B cell (primary cell): ENCODE measurements at regions not wholly inside any gene's neighbourhood (a gene's known extent, or its start where the extent isn't known, plus 50 kb on each side); places are given as distances from the start of the nearest gene placed in this dataset.

Experiments used
- ATAC-seq: fragments of 200-7000 bp; cut with Tn5 transposase; one replicate; pipeline ENCODE4 v1.10.0; 2021; ENCODE audit warnings: low read depth, mild to moderate bottlenecking, moderate number of reproducible peaks, moderate library complexity
- CTCF ChIA-PET: fragments of 350-600 bp; sonication (Branson Sonifier 250); formaldehyde crosslinking; loops from one replicate; lab custom pipeline; 2021; ENCODE audit warnings: antibody characterized with exemption, inconsistent platforms; lab: Charles Lee
- POLR2A ChIA-PET: fragments of 350-600 bp; sonication (Branson Sonifier 250); formaldehyde crosslinking; loops from one replicate; lab custom pipeline; 2021; ENCODE audit warnings: antibody characterized with exemption; lab: Charles Lee
- DNase-seq: peaks from one replicate; pipeline ENCODE4 v3.0.0; 2013
- H2AFZ ChIP-seq: 2 replicates; pipeline ENCODE4 v1.6.1; 2012; ENCODE audit warnings: mild to moderate bottlenecking, low read depth, low read length; ENCODE audit not compliant: insufficient read depth, poor library complexity, severe bottlenecking
- H3K27ac ChIP-seq, 2 donors: 1 replicate in 1 of 2; 2 replicates in 1 of 2; pipeline ENCODE4 v1.5.1; 2012 to 2013; ENCODE audit warnings: low read length in 2 of 2, mild to moderate bottlenecking in 2 of 2, moderate library complexity in 1 of 2
- H3K27me3 ChIP-seq, 4 experiments: fragments of 200-600 bp in 1 of 4; sonication (generic) in 1 of 4; replicated peaks in 1 of 4; 1 replicate in 2 of 4; 2 replicates in 2 of 4; pipeline versions ENCODE4 v1.6.1 to v1.7.0; 2013 to 2016; ENCODE audit warnings: low read length in 3 of 4, mild to moderate bottlenecking in 2 of 4, mixed read lengths in 1 of 4, moderate library complexity in 1 of 4; ENCODE audit not compliant: insufficient read depth in 4 of 4, control insufficient read depth in 3 of 4; ENCODE audit errors: control extremely low read depth in 1 of 4
- H3K36me3 ChIP-seq, 2 experiments: replicated peaks in 1 of 2; 1 replicate in 1 of 2; 2 replicates in 1 of 2; pipeline versions ENCODE4 v1.6.1 to v1.7.1; 2013; ENCODE audit warnings: low read length in 1 of 2; ENCODE audit not compliant: insufficient read depth in 2 of 2, control insufficient read depth in 1 of 2; ENCODE audit errors: control extremely low read depth in 1 of 2, extremely low read depth in 1 of 2
- H3K4me1 ChIP-seq, 2 donors: fragments of 200-600 bp in 1 of 2; sonication (generic) in 1 of 2; 1 replicate in 1 of 2; 2 replicates in 1 of 2; pipeline versions ENCODE4 v1.5.1 to v1.6.1; 2013 to 2017; ENCODE audit warnings: low read length in 2 of 2; ENCODE audit not compliant: control insufficient read depth in 2 of 2, insufficient read depth in 2 of 2
- H3K4me2 ChIP-seq: replicated peaks from 2 replicates; pipeline ENCODE3; 2012; ENCODE audit warnings: mild to moderate bottlenecking, low read depth, low read length; ENCODE audit not compliant: poor library complexity, severe bottlenecking
- H3K4me3 ChIP-seq, 5 experiments: fragments of 200-600 bp in 1 of 5; sonication (generic) in 1 of 5; 1 replicate in 3 of 5; 2 replicates in 2 of 5; pipeline versions ENCODE4 v1.5.1 to v1.7.0; 2011 to 2016; ENCODE audit warnings: low read length in 4 of 5, mild to moderate bottlenecking in 4 of 5, low read depth in 2 of 5, control low read depth in 1 of 5, moderate library complexity in 1 of 5; ENCODE audit not compliant: insufficient read depth in 1 of 5; ENCODE audit errors: control extremely low read depth in 1 of 5, extremely low read depth in 1 of 5
- H3K79me2 ChIP-seq: fragments of 200-600 bp; sonication (generic); one replicate; pipeline ENCODE4 v1.6.0; 2016; ENCODE audit warnings: low read length; ENCODE audit not compliant: control insufficient read depth, insufficient read depth
- H3K9ac ChIP-seq: fragments of 200-600 bp; sonication (generic); 2 replicates; pipeline ENCODE4 v1.6.1; 2017; ENCODE audit warnings: mild to moderate bottlenecking, low read length, moderate library complexity
- H3K9me3 ChIP-seq, 3 donors: one replicate each; pipeline versions ENCODE4 v1.6.1 to v1.7.1; 2013; ENCODE audit warnings: low read length in 2 of 3; ENCODE audit not compliant: control insufficient read depth in 2 of 3, insufficient read depth in 1 of 3; ENCODE audit errors: control extremely low read depth in 1 of 3
- H4K20me1 ChIP-seq: 2 replicates; pipeline ENCODE4 v1.6.0; 2012; ENCODE audit warnings: mild to moderate bottlenecking, low read length; ENCODE audit not compliant: insufficient read depth, control insufficient read depth, poor library complexity, severe bottlenecking
- H3K27ac Mint-ChIP-seq: one replicate; pipeline ENCODE4 v1.8.0; 2021; ENCODE audit warnings: mixed read lengths
- H3K27me3 Mint-ChIP-seq: one replicate; pipeline ENCODE4 v1.8.0; 2021; ENCODE audit warnings: mixed read lengths
- H3K4me1 Mint-ChIP-seq: one replicate; pipeline ENCODE4 v1.8.0; 2021; ENCODE audit warnings: mixed read lengths
- H3K4me3 Mint-ChIP-seq: one replicate; pipeline ENCODE4 v1.8.0; 2021; ENCODE audit warnings: mixed read lengths
- H3K9me3 Mint-ChIP-seq: one replicate; pipeline ENCODE4 v1.8.0; 2022; ENCODE audit warnings: mixed read lengths; ENCODE audit not compliant: insufficient read depth
- CTCF ChIP-seq: fragments of 200-600 bp; IDR thresholded peaks from one replicate; pipeline ENCODE4 v1.8.0; 2022; ENCODE audit warnings: antibody characterized with exemption, mild to moderate bottlenecking
- EZH2 ChIP-seq: IDR thresholded peaks from 2 replicates; pipeline ENCODE4 v1.6.1; 2012; ENCODE audit warnings: borderline replicate concordance, low read depth, mild to moderate bottlenecking, moderate library complexity, low read length; ENCODE audit not compliant: insufficient read depth, poor library complexity, severe bottlenecking
- WGBS: methylation state at CpG from one replicate; pipeline ENCODE4 v1.1.5; 2013; ENCODE audit warnings: missing lambda C conversion rate; ENCODE audit not compliant: insufficient coverage; 5-methylcytosine and 5-hydroxymethylcytosine counted together
- intact Hi-C: fragments of 100-400 bp; cut with micrococcal nuclease; formaldehyde crosslinking; loops from one replicate; pipeline ENCODE4 v1.10.0; 2022

GRCh38 chr1:101298663-101299062, 61.8 kb downstream of the S1PR1 start:
- Histone ChIP-seq H3K4me2 (no peak overlapping the region), H3K9ac (no peak overlapping the region), H2AFZ (no peak overlapping the region), H3K27me3 (no peaks in the 10 kb centered on the region), H3K9me3 (no peaks in the 10 kb centered on the region), H4K20me1 (no peaks in the 10 kb centered on the region), H3K27ac (no peak overlapping the region), H3K4me3 (no peak overlapping the region), H3K4me1 (peaks cover 1 to 3% of the 10 kb centered on the region in 2 donors), H3K79me2 (no peaks in the 10 kb centered on the region), H3K36me3 (peaks cover 0 to 20% of the 10 kb centered on the region in 2 experiments)
- Mint-ChIP-seq H3K4me3 (no peak overlapping the region), H3K27me3 (no peaks in the 10 kb centered on the region), H3K9me3 (no peaks in the 10 kb centered on the region), H3K4me1 (peaks cover 4% of the 10 kb centered on the region), H3K27ac (no peak overlapping the region)
- no CpG with 5 or more reads among the region's 3 CpGs for WGBS
- CTCF ChIA-PET = interaction anchor here (4.7 kb wide), 1 partner anchor 11 kb away, joined by 47 read pairs; no protein-coding TSS in a partner anchor
- DNase-seq = no peak
- POLR2A ChIA-PET = no interaction called here
- intact Hi-C loops = no loop called here
- ATAC-seq = no peak
- TF ChIP-seq CTCF (no peak), EZH2 (no peak)

GRCh38 chr1:101299141-101299540, 62.3 kb downstream of the S1PR1 start:
- Mint-ChIP-seq H3K9me3 (no peaks in the 10 kb centered on the region), H3K4me1 (no peaks in the 10 kb centered on the region), H3K27ac (no peak overlapping the region), H3K4me3 (no peak overlapping the region), H3K27me3 (no peaks in the 10 kb centered on the region)
- H2AFZ ChIP-seq = no peak overlapping the region
- 90% methylated on average over 2 of the region's 4 CpGs for WGBS
- intact Hi-C loops = no loop called here
- POLR2A ChIA-PET = no interaction called here
- no peaks in the 10 kb centered on the region for H3K79me2 ChIP-seq
- ATAC-seq = no peak
- H3K36me3 ChIP-seq = peaks cover 0 to 22% of the 10 kb centered on the region in 2 experiments
- TF ChIP-seq CTCF = no peak
- no peak overlapping the region for H3K4me2 ChIP-seq
- no peaks in the 10 kb centered on the region for H3K27me3 ChIP-seq
- DNase-seq = no peak
- H3K9ac ChIP-seq = no peak overlapping the region
- H3K9me3 ChIP-seq = no peaks in the 10 kb centered on the region
- no peak overlapping the region for H3K27ac ChIP-seq
- no peaks in the 10 kb centered on the region for H4K20me1 ChIP-seq
- no peaks in the 10 kb centered on the region for H3K4me1 ChIP-seq
- no peak overlapping the region for H3K4me3 ChIP-seq
- CTCF ChIA-PET = interaction anchor here (1.2 to 4.7 kb wide), 4 partner anchors 12 to 162 kb away, joined by 3 to 47 read pairs (median 4); no protein-coding TSS in a partner anchor
